ENCODE measurements at regions not wholly inside any gene's neighbourhood (a gene's known extent, or its start where the extent isn't known, plus 50 kb on each side); places are given as distances from the start of the nearest gene placed in this dataset.

DNA sequence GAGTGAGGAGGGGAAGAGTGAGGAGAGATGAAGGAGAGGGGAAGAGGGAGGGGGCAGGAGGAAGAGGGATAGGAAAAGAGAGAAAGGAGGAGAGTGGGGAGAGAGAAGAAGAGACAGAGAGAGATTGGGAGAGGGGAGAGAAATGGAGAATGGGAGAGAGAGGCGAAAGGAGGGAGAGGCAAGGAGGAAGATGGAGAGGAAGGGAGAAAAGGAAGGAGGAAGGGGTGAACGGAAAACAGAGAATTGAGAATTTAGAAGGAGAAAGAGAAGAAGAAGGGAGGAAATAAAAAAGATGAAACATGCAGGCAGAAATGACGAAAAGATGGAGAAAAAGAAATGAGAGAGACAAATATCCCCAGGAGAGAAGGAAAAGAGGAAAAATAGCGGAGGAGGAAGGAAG lies 502.8 kb downstream of the MN1 start:
- Histone ChIP-seq H3K9me3 (no peaks in the 10 kb centered on the region), H3K4me1 (no peaks in the 10 kb centered on the region), H3K27ac (no peak overlapping the region), H3K4me3 (replicated peaks in 1 of 3) (no peak overlapping the region), H3K36me3 (no peaks in the 10 kb centered on the region), H3K27me3 (no peaks in the 10 kb centered on the region)
- 58 to 63% methylated on average over 4 of the region's 4 CpGs for WGBS, 2 donors
- DNase-seq, result no peak
- TF ChIP-seq POLR2A (IDR thresholded peaks at IDR 0.05) (no peak), CTCF (IDR thresholded peaks at IDR 0.05) (no peak)
- intact Hi-C loops (cut with DNase I), result no loop called here

- Histone ChIP-seq H3K27me3 (no peaks in the 10 kb centered on the region), H3K27ac (no peak overlapping the region)
- 49 to 57% methylated on average over 33 of the region's 33 CpGs for WGBS, 2 donors
These were observed 502.1 kb downstream of the MN1 start for GRCh38 chr22:27299181-27300085.

GRCh38 chr22:27300536-27301285 lies 500.8 kb downstream of the MN1 start:
- no peak overlapping the region for H3K27ac ChIP-seq
- WGBS, 2 donors, result 91% methylated on average over 13 to 16 of the region's 16 CpGs
- TF ChIP-seq CTCF (IDR thresholded peaks at IDR 0.05) (no peak), POLR2A (IDR thresholded peaks at IDR 0.05) (no peak)
- intact Hi-C loops (cut with DNase I), result no loop called here
- DNase-seq, result no peak
- H3K4me1 ChIP-seq, result no peaks in the 10 kb centered on the region
- H3K27me3 ChIP-seq, result no peaks in the 10 kb centered on the region
- no peak overlapping the region for H3K4me3 ChIP-seq (replicated peaks in 1 of 3)
- no peaks in the 10 kb centered on the region for H3K36me3 ChIP-seq
- H3K9me3 ChIP-seq, result no peaks in the 10 kb centered on the region

More at GRCh38 chr22:27299181-27300085, 502.1 kb downstream of the MN1 start:
- Histone ChIP-seq H3K9me3 (no peaks in the 10 kb centered on the region), H3K36me3 (no peaks in the 10 kb centered on the region), H3K4me1 (no peaks in the 10 kb centered on the region), H3K4me3 (replicated peaks in 1 of 3) (no peak overlapping the region)
- no peak for TF ChIP-seq CTCF (IDR thresholded peaks at IDR 0.05)
- no peak for TF ChIP-seq POLR2A (IDR thresholded peaks at IDR 0.05)
- intact Hi-C loops (cut with DNase I), result no loop called here
- no peak for DNase-seq

- Histone ChIP-seq H3K4me1 (no peaks in the 10 kb centered on the region), H3K36me3 (no peaks in the 10 kb centered on the region), H3K4me3 (replicated peaks in 1 of 3) (no peak overlapping the region), H3K9me3 (no peaks in the 10 kb centered on the region), H3K27me3 (no peaks in the 10 kb centered on the region), H3K27ac (no peak overlapping the region)
- intact Hi-C loops (cut with DNase I), result no loop called here
- DNase-seq, result no peak
- 80 to 87% methylated on average over 9 to 11 of the region's 11 CpGs for WGBS, 2 donors
- TF ChIP-seq POLR2A (IDR thresholded peaks at IDR 0.05), result no peak
- TF ChIP-seq CTCF (IDR thresholded peaks at IDR 0.05), result no peak
These were observed 499.1 kb downstream of the MN1 start for GRCh38 chr22:27302501-27302900.

DNA sequence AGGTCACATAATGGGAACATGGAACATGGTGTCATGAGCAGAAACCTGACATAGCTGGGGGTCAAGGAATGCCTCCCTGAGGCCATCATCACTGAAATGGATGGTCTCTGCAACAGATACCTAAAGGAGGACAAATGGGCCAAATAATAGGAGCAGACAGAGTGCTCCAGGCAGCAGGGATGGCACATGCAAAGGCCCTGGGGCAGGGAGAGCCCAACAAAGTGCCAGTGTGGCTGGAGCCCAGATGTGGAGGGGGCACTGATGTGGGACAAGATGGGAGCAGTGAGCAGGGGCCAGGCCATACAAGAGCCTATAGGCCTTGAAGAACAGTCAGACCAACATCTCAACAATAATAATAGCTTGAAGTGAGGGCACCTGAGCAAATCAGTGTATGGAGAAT lies 497.8 kb downstream of the MN1 start:
- no peaks in the 10 kb centered on the region for H3K9me3 ChIP-seq
- no peak for TF ChIP-seq CTCF (IDR thresholded peaks at IDR 0.05)
- TF ChIP-seq POLR2A (IDR thresholded peaks at IDR 0.05), result no peak
- DNase-seq, result no peak

More for the DNA sequence above, 497.8 kb downstream of the MN1 start:
- H3K27ac ChIP-seq, result no peak overlapping the region
- H3K4me1 ChIP-seq, result no peaks in the 10 kb centered on the region
- H3K27me3 ChIP-seq, result no peaks in the 10 kb centered on the region
- no peak overlapping the region for H3K4me3 ChIP-seq (replicated peaks in 1 of 3)
- intact Hi-C loops (cut with DNase I), result no loop called here
- no peaks in the 10 kb centered on the region for H3K36me3 ChIP-seq
